DND-41 (cell line): ENCODE measurements at regions not wholly inside any gene's neighbourhood (a gene's known extent, or its start where the extent isn't known, plus 50 kb on each side); places are given as distances from the start of the nearest gene placed in this dataset.

ENCODE experiments used
- ATAC-seq: fragments of 200-7000 bp; cut with Tn5 transposase; 3 replicates; pipeline ENCODE4 v1.9.1; 2021; ENCODE audit warnings: low read depth; ENCODE audit not compliant: insufficient read depth
- DNase-seq: peaks from one replicate; pipeline ENCODE4 v3.0.0-alpha.2; 2020
- H2AFZ ChIP-seq: 2 replicates; pipeline ENCODE4 v1.6.0; 2012; ENCODE audit warnings: low read depth, low read length
- H3K27ac ChIP-seq: 2 replicates; pipeline ENCODE4 v1.5.1; 2012; ENCODE audit warnings: low read length, inconsistent platforms
- H3K27me3 ChIP-seq: fragments of 200-600 bp; sonication (generic); 2 replicates; pipeline ENCODE4 v1.6.0; 2012; ENCODE audit warnings: low read length, mild to moderate bottlenecking, inconsistent platforms; ENCODE audit not compliant: insufficient read depth, poor library complexity
- H3K36me3 ChIP-seq: 2 replicates; pipeline ENCODE4 v1.5.1; 2012; ENCODE audit warnings: low read length, inconsistent platforms; ENCODE audit not compliant: insufficient read depth
- H3K4me1 ChIP-seq: 2 replicates; pipeline ENCODE4 v1.5.1; 2012; ENCODE audit warnings: mild to moderate bottlenecking, low read length; ENCODE audit not compliant: insufficient read depth
- H3K4me2 ChIP-seq: 2 replicates; pipeline ENCODE4 v1.6.0; 2012; ENCODE audit warnings: mild to moderate bottlenecking, moderate library complexity, low read length, inconsistent platforms; ENCODE audit not compliant: insufficient read depth
- H3K4me3 ChIP-seq, 2 experiments: fragments of 200-600 bp in 1 of 2; shearing (Covaris generic) in 1 of 2; 2 replicates each; pipeline ENCODE4 v1.5.1; 2012 to 2016; ENCODE audit warnings: inconsistent platforms in 2 of 2, low read length in 2 of 2, mild to moderate bottlenecking in 2 of 2, low read depth in 1 of 2, moderate library complexity in 1 of 2
- H3K79me2 ChIP-seq: 2 replicates; pipeline ENCODE4 v1.6.0; 2012; ENCODE audit warnings: low read length, inconsistent platforms; ENCODE audit not compliant: insufficient read depth
- H3K9ac ChIP-seq: 2 replicates; pipeline ENCODE4 v1.6.0; 2012; ENCODE audit warnings: low read depth, mild to moderate bottlenecking, inconsistent platforms, low read length, moderate library complexity
- H3K9me3 ChIP-seq: 2 replicates; pipeline ENCODE4 v1.5.1; 2012; ENCODE audit warnings: low read length, moderate library complexity, mild to moderate bottlenecking, inconsistent platforms; ENCODE audit not compliant: insufficient read depth, severe bottlenecking
- H4K20me1 ChIP-seq: 2 replicates; pipeline ENCODE4 v1.6.0; 2012; ENCODE audit warnings: low read length; ENCODE audit not compliant: insufficient read depth
- EZH2 ChIP-seq: IDR thresholded peaks from 3 replicates; pipeline ENCODE4 v1.6.1; 2012; ENCODE audit warnings: borderline replicate concordance, low read depth, mild to moderate bottlenecking, moderate library complexity, low read length, inconsistent platforms; ENCODE audit not compliant: severe bottlenecking
- TF ChIP-seq, protein P1 (sequence below): IDR thresholded peaks from 2 replicates; pipeline ENCODE4 v1.5.1; 2012; ENCODE audit warnings: borderline replicate concordance, low read length, moderate library complexity, mild to moderate bottlenecking; ENCODE audit not compliant: poor library complexity, severe bottlenecking; ENCODE audit errors: extremely low read depth

DNA sequence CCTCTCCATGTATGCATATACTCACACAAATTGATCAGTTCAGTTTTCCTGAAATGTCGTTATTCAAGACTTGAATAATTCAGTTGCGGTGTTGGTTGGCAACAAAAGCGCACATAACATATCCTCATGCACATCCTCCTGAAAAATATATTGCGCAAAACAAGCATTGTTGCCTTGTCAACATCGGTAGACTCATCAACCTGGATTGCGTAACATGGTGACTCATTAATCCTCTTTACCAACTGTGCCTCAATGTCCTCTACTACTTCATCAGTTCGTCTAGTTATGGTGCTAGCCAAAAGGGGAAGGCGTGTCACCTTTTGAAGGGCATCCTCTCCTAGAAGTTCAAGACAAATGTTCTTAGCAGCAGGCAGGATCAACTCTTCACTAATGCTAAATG lies 357.7 kb downstream of the LMO7 start:
- Histone ChIP-seq H3K4me2 (no peak overlapping the region), H3K4me3 (no peak overlapping the region), H4K20me1 (no peaks in the 10 kb centered on the region), H3K9me3 (no peaks in the 10 kb centered on the region), H3K79me2 (no peaks in the 10 kb centered on the region), H3K9ac (no peak overlapping the region), H3K4me1 (no peaks in the 10 kb centered on the region), H2AFZ (no peak overlapping the region), H3K36me3 (no peaks in the 10 kb centered on the region), H3K27ac (no peak overlapping the region), H3K27me3 (no peaks in the 10 kb centered on the region)
- DNase-seq, result no peak
- ATAC-seq, result no peak
- TF ChIP-seq, protein P1, sequence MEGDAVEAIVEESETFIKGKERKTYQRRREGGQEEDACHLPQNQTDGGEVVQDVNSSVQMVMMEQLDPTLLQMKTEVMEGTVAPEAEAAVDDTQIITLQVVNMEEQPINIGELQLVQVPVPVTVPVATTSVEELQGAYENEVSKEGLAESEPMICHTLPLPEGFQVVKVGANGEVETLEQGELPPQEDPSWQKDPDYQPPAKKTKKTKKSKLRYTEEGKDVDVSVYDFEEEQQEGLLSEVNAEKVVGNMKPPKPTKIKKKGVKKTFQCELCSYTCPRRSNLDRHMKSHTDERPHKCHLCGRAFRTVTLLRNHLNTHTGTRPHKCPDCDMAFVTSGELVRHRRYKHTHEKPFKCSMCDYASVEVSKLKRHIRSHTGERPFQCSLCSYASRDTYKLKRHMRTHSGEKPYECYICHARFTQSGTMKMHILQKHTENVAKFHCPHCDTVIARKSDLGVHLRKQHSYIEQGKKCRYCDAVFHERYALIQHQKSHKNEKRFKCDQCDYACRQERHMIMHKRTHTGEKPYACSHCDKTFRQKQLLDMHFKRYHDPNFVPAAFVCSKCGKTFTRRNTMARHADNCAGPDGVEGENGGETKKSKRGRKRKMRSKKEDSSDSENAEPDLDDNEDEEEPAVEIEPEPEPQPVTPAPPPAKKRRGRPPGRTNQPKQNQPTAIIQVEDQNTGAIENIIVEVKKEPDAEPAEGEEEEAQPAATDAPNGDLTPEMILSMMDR, result no peak
- TF ChIP-seq EZH2, result no peak

DNA sequence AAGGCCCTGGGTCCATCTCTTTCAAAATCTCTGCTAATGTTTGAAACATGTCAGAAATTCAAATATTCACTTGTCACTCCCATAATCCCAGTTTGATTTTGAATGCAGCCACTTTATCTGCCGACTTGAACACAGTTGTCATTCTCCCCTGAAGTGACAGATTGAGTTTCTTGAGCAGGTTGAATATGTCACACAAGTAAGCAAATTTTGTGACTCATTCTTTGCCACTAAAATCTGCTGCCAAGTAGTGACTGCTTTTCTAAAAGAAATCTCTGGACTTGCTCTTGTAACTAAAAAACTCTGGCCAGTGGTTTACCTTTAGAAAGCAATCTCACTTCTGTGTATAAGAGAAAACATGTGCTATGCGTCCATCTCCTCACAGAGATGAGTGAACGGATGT lies 357.1 kb downstream of the LMO7 start:
- no peak overlapping the region for H3K27ac ChIP-seq
- no peaks in the 10 kb centered on the region for H3K27me3 ChIP-seq
- no peaks in the 10 kb centered on the region for H4K20me1 ChIP-seq
- ATAC-seq (no peak), DNase-seq (no peak)
- no peaks in the 10 kb centered on the region for H3K36me3 ChIP-seq
- no peak overlapping the region for H3K9ac ChIP-seq
- no peak overlapping the region for H3K4me3 ChIP-seq
- H3K4me1 ChIP-seq, result no peaks in the 10 kb centered on the region
- H3K9me3 ChIP-seq, result no peaks in the 10 kb centered on the region
- TF ChIP-seq, protein P1, result no peak
- TF ChIP-seq EZH2, result no peak
- H3K4me2 ChIP-seq, result no peak overlapping the region
- no peaks in the 10 kb centered on the region for H3K79me2 ChIP-seq
- H2AFZ ChIP-seq, result no peak overlapping the region

DNA sequence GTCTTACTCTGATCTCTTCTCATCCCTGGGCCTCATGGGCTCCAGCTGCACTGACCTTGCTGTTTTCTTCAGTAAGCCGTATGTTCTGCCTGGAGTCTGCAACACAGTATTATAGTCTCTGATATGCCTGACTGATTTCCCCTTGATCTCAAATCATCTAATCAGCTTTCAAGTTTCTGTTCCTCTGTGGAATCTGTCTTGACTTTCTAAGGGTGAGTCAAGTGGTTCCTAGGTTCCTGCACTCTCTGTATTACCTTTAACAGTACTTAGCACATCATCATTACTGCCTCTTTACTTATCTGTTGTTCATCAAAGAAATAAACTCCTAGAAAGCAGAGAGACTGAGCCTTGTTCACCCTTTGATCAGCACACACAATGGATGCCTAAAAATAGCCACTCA lies 350.7 kb downstream of the LMO7 start:
- no peak for ATAC-seq

More for the DNA sequence above, 350.7 kb downstream of the LMO7 start:
- DNase-seq, result no peak
- Histone ChIP-seq H3K4me2 (no peak overlapping the region), H3K79me2 (no peaks in the 10 kb centered on the region), H3K4me3 (no peak overlapping the region), H3K9ac (no peak overlapping the region), H3K4me1 (no peaks in the 10 kb centered on the region), H3K27ac (no peak overlapping the region), H4K20me1 (no peaks in the 10 kb centered on the region), H3K36me3 (no peaks in the 10 kb centered on the region), H3K27me3 (no peaks in the 10 kb centered on the region), H2AFZ (no peak overlapping the region), H3K9me3 (no peaks in the 10 kb centered on the region)
- no peak for TF ChIP-seq EZH2
- TF ChIP-seq, protein P1, result no peak
